OCI-LY3 (cell line): ENCODE measurements at regions not wholly inside any gene's neighbourhood (a gene's known extent, or its start where the extent isn't known, plus 50 kb on each side); places are given as distances from the start of the nearest gene placed in this dataset.

ENCODE experiments used
- H2AFZ ChIP-seq: fragments of 200-600, 300-600 bp; shearing (Covaris generic); 2 replicates; pipeline ENCODE4 v1.6.0; 2014; ENCODE audit warnings: antibody characterized with exemption, low read depth, low read length
- H3K27ac ChIP-seq: fragments of 200-600, 300-600 bp; sonication (generic); 2 replicates; pipeline ENCODE4 v1.5.1; 2014; ENCODE audit warnings: mild to moderate bottlenecking, low read length, moderate library complexity, mixed read lengths
- H3K27me3 ChIP-seq: fragments of 200-600, 300-600 bp; sonication (generic); 2 replicates; pipeline ENCODE4 v1.6.1; 2014; ENCODE audit warnings: low read depth, low read length, mixed read lengths
- H3K36me3 ChIP-seq: fragments of 200-600, 300-600 bp; sonication (generic); replicated peaks from 2 replicates; pipeline ENCODE3; 2014; ENCODE audit warnings: low read depth, low read length, mixed read lengths
- H3K4me1 ChIP-seq: fragments of 300-600, 200-600 bp; sonication (generic); 2 replicates; pipeline ENCODE4 v1.6.1; 2014; ENCODE audit warnings: low read length, mixed read lengths
- H3K4me2 ChIP-seq: fragments of 200-600, 300-600 bp; sonication (generic); 2 replicates; pipeline ENCODE4 v1.6.1; 2014; ENCODE audit warnings: low read length, mixed read lengths
- H3K4me3 ChIP-seq: fragments of 300-600, 200-600 bp; sonication (generic); 2 replicates; pipeline ENCODE4 v1.5.1; 2014; ENCODE audit warnings: antibody characterized with exemption, mild to moderate bottlenecking, low read length, moderate library complexity
- H3K79me2 ChIP-seq: fragments of 300-600, 200-600 bp; shearing (Covaris generic); 2 replicates; pipeline ENCODE4 v1.6.1; 2014; ENCODE audit warnings: mild to moderate bottlenecking, low read length, mixed read lengths
- H3K9ac ChIP-seq: fragments of 300-600, 200-600 bp; shearing (Covaris generic); 2 replicates; pipeline ENCODE4 v1.6.0; 2014; ENCODE audit warnings: mild to moderate bottlenecking, low read length, moderate library complexity
- H3K9me3 ChIP-seq: fragments of 200-600, 300-600 bp; shearing (Covaris generic); 2 replicates; pipeline ENCODE4 v1.6.1; 2014; ENCODE audit warnings: low read length, mixed read lengths; ENCODE audit not compliant: insufficient read depth
- H4K20me1 ChIP-seq: fragments of 200-600, 300-600 bp; sonication (generic); 2 replicates; pipeline ENCODE4 v1.6.1; 2016; ENCODE audit warnings: low read length, mixed read lengths; ENCODE audit not compliant: insufficient read depth
- CTCF ChIP-seq: fragments of 200-600, 300-600 bp; sonication (generic); IDR thresholded peaks from 2 replicates; pipeline ENCODE4 v1.5.1; 2014; ENCODE audit warnings: antibody characterized with exemption, low read length, low read depth
- EZH2phosphoT487 ChIP-seq: fragments of 200-600 bp; shearing (Covaris generic); IDR thresholded peaks from 2 replicates; pipeline ENCODE4 v1.6.1; 2018; ENCODE audit warnings: antibody characterized with exemption, mixed run types, low read depth

- TF ChIP-seq CTCF (no peak), EZH2phosphoT487 (no peak)
- H2AFZ ChIP-seq = no peak overlapping the region
These were observed 87.8 kb upstream of the LEF1 start for GRCh38 chr4:108256538-108256937.

GRCh38 chr4:108255203-108255747 lies 86.5 kb upstream of the LEF1 start:
- Histone ChIP-seq H3K4me2 (no peak overlapping the region), H2AFZ (no peak overlapping the region), H3K9ac (no peak overlapping the region), H3K9me3 (no peaks in the 10 kb centered on the region), H3K4me1 (no peaks in the 10 kb centered on the region), H3K4me3 (no peak overlapping the region), H3K79me2 (no peaks in the 10 kb centered on the region), H3K27me3 (no peaks in the 10 kb centered on the region), H3K36me3 (no peaks in the 10 kb centered on the region), H3K27ac (no peak overlapping the region), H4K20me1 (no peaks in the 10 kb centered on the region)
- TF ChIP-seq CTCF = no peak
- TF ChIP-seq EZH2phosphoT487 = no peak

More at GRCh38 chr4:108256538-108256937, 87.8 kb upstream of the LEF1 start:
- Histone ChIP-seq H3K4me2 (no peak overlapping the region), H3K9me3 (no peaks in the 10 kb centered on the region), H3K27me3 (no peaks in the 10 kb centered on the region), H3K36me3 (no peaks in the 10 kb centered on the region), H4K20me1 (no peaks in the 10 kb centered on the region), H3K27ac (no peak overlapping the region), H3K79me2 (no peaks in the 10 kb centered on the region), H3K9ac (no peak overlapping the region), H3K4me3 (no peak overlapping the region), H3K4me1 (no peaks in the 10 kb centered on the region)

- Histone ChIP-seq H3K27me3 (no peaks in the 10 kb centered on the region), H3K4me3 (no peak overlapping the region), H3K4me1 (no peaks in the 10 kb centered on the region), H3K9me3 (no peaks in the 10 kb centered on the region), H3K36me3 (no peaks in the 10 kb centered on the region), H3K27ac (no peak overlapping the region), H3K79me2 (no peaks in the 10 kb centered on the region), H4K20me1 (no peaks in the 10 kb centered on the region), H2AFZ (no peak overlapping the region), H3K4me2 (no peak overlapping the region), H3K9ac (no peak overlapping the region)
- TF ChIP-seq EZH2phosphoT487 = no peak
- TF ChIP-seq CTCF = no peak
These were observed 80.7 kb upstream of the LEF1 start for GRCh38 chr4:108249397-108249796.

- Histone ChIP-seq H3K4me2 (no peak overlapping the region), H3K27ac (no peak overlapping the region), H3K36me3 (no peaks in the 10 kb centered on the region), H3K79me2 (no peaks in the 10 kb centered on the region), H3K9ac (no peak overlapping the region), H3K4me3 (no peak overlapping the region), H3K27me3 (no peaks in the 10 kb centered on the region), H4K20me1 (no peaks in the 10 kb centered on the region), H3K4me1 (no peaks in the 10 kb centered on the region), H2AFZ (no peak overlapping the region), H3K9me3 (no peaks in the 10 kb centered on the region)
- TF ChIP-seq CTCF = no peak
- no peak for TF ChIP-seq EZH2phosphoT487
These were observed 78.8 kb upstream of the LEF1 start for GRCh38 chr4:108247387-108248049.
